A549 (cell line): ENCODE measurements at regions not wholly inside any gene's neighbourhood (a gene's known extent, or its start where the extent isn't known, plus 50 kb on each side); places are given as distances from the start of the nearest gene placed in this dataset.

Source experiments
- ATAC-seq, 2 experiments: fragments of 200-7000 bp in 1 of 2; fragments of >200 bp in 1 of 2; cut with Nextera tagmentation in 1 of 2; cut with Tn5 transposase in 1 of 2; 3 replicates each; pipeline versions ENCODE4 v1.8.0 to v1.9.1; 2018 to 2020; ENCODE audit warnings: mild to moderate bottlenecking in 1 of 2, moderate library complexity in 1 of 2
- CTCF ChIA-PET: fragments of 300-600 bp; sonication (Branson Sonifier 250); formaldehyde crosslinking; extraction: SDS; loops from one replicate; lab custom pipeline; 2021; ENCODE audit warnings: antibody characterized with exemption, inconsistent platforms; lab: Yijun Ruan, JAX
- POLR2A ChIA-PET: fragments of 350-600 bp; formaldehyde crosslinking; extraction: SDS; loops from one replicate; lab custom pipeline; 2021; ENCODE audit warnings: antibody characterized with exemption, inconsistent platforms; lab: Yijun Ruan, JAX
- DNase-seq, 2 experiments: peaks; one replicate each; pipeline versions ENCODE4 v3.0.0 to v3.0.0-alpha.2; 2011 to 2016; ENCODE audit warnings: low read depth in 1 of 2, low spot score in 1 of 2
- FAIRE-seq: peaks from 2 replicates; lab custom pipeline; 2011; peaks lifted over from hg19 to GRCh38; lab: Jason Lieb, UNC
- H3K27ac ChIP-seq, 2 experiments: fragments of >200 bp; sonication (Bioruptor Twin); formaldehyde crosslinking; 3 replicates each; pipeline ENCODE4 v1.5.1; 2016 to 2017
- H3K4me1 ChIP-seq: fragments of >200 bp; sonication (Bioruptor Twin); formaldehyde crosslinking; 3 replicates; pipeline ENCODE4 v1.6.1; 2016
- H3K4me2 ChIP-seq: fragments of >200 bp; sonication (Bioruptor Twin); formaldehyde crosslinking; 3 replicates; pipeline ENCODE4 v1.6.1; 2016
- H3K4me3 ChIP-seq: fragments of >200 bp; sonication (Bioruptor Twin); formaldehyde crosslinking; 3 replicates; pipeline ENCODE4 v1.5.1; 2016
- H3K9me3 ChIP-seq: fragments of >200 bp; sonication (Bioruptor Twin); formaldehyde crosslinking; 3 replicates; pipeline ENCODE4 v1.6.1; 2016
- CHD2 ChIP-seq: fragments of 150-350 bp; IDR thresholded peaks from 2 replicates; pipeline ENCODE4 v1.6.1; 2014; ENCODE audit warnings: low read length; ENCODE audit not compliant: partially characterized antibody
- EHMT2 ChIP-seq: fragments of 200-600 bp; sonication (generic); IDR thresholded peaks from 2 replicates; pipeline ENCODE4 v1.6.1; 2016; ENCODE audit warnings: antibody characterized with exemption, low read depth, mild to moderate bottlenecking, moderate library complexity
- HOXA7 ChIP-seq: fragments of 250-450 bp; sonication (Bioruptor Pico); IDR thresholded peaks from 2 replicates; pipeline ENCODE4 v1.5.0; 2020; ENCODE audit warnings: mild to moderate bottlenecking, moderate library complexity
- HOXB5 ChIP-seq: fragments of 250-450 bp; sonication (Bioruptor Pico); IDR thresholded peaks from 2 replicates; pipeline ENCODE4 v1.5.0; 2020; ENCODE audit warnings: mild to moderate bottlenecking, moderate library complexity
- MAFK ChIP-seq: fragments of 450-650 bp; IDR thresholded peaks from 2 replicates; pipeline ENCODE4 v1.6.1; 2014; ENCODE audit not compliant: partially characterized antibody
- MAZ ChIP-seq: fragments of 150-350 bp; IDR thresholded peaks from 2 replicates; pipeline ENCODE4 v1.6.1; 2014; ENCODE audit warnings: antibody characterized with exemption, low read depth, low read length, borderline replicate concordance
- NFE2L2 ChIP-seq: fragments of 150-350 bp; conservative IDR thresholded peaks from 2 replicates; pipeline ENCODE4 v1.6.1; 2014; ENCODE audit warnings: low read length
- POLR2A ChIP-seq: IDR thresholded peaks from 2 replicates; pipeline ENCODE4 v1.6.1; 2012; ENCODE audit warnings: mild to moderate bottlenecking, low read length
- RAD21 ChIP-seq, 2 experiments: fragments of >200 bp in 1 of 2; sonication (Bioruptor Twin) in 1 of 2; formaldehyde crosslinking in 1 of 2; IDR thresholded peaks in 1 of 2; conservative IDR thresholded peaks in 1 of 2; 2 replicates in 1 of 2; 3 replicates in 1 of 2; pipeline ENCODE4 v1.6.1; 2012 to 2018; ENCODE audit warnings: inconsistent platforms in 1 of 2
- RCOR1 ChIP-seq: fragments of 150-350 bp; IDR thresholded peaks from 2 replicates; pipeline ENCODE4 v1.6.1; 2014; ENCODE audit warnings: antibody characterized with exemption, low read length, low read depth
- RNF2 ChIP-seq: fragments of 200-600 bp; sonication (generic); IDR thresholded peaks from 2 replicates; pipeline ENCODE4 v1.6.1; 2016; ENCODE audit warnings: low read depth, mild to moderate bottlenecking, antibody characterized with exemption, moderate library complexity, borderline replicate concordance
- SMC3 ChIP-seq: fragments of >200 bp; sonication (Bioruptor Twin); formaldehyde crosslinking; IDR thresholded peaks from 3 replicates; pipeline ENCODE4 v1.6.1; 2018; ENCODE audit warnings: inconsistent platforms
- ZSCAN20 ChIP-seq: fragments of 250-450 bp; sonication (Bioruptor Pico); IDR thresholded peaks from 2 replicates; pipeline ENCODE4 v1.8.0; 2022; ENCODE audit warnings: mild to moderate bottlenecking, moderate library complexity
- WGBS: methylation state at CpG from one replicate; pipeline ENCODE4 v1.1.6; 2017; ENCODE audit errors: missing lambda C conversion rate; 5-methylcytosine and 5-hydroxymethylcytosine counted together
- TF ChIP-seq, protein P1 (sequence below): fragments of 150-350 bp; IDR thresholded peaks from 2 replicates; pipeline ENCODE4 v1.6.1; 2014; ENCODE audit warnings: low read depth, mild to moderate bottlenecking, low read length
- TF ChIP-seq, protein P2 (sequence below): fragments of >200 bp; sonication (Bioruptor Twin); formaldehyde crosslinking; IDR thresholded peaks from 2 replicates; pipeline ENCODE4 v1.6.1; 2016
- TF ChIP-seq, protein P3 (sequence below): fragments of 450-650 bp; IDR thresholded peaks from 2 replicates; pipeline ENCODE4 v1.6.1; 2014; ENCODE audit warnings: antibody characterized with exemption
- TF ChIP-seq, protein P4 (sequence below): fragments of >200 bp; sonication (Bioruptor Twin); formaldehyde crosslinking; IDR thresholded peaks from 3 replicates; pipeline ENCODE4 v1.5.1; 2016
- TF ChIP-seq, protein P5 (sequence below): fragments of 200-600 bp; sonication (generic); IDR thresholded peaks from 2 replicates; pipeline ENCODE4 v1.6.1; 2016; ENCODE audit warnings: antibody characterized with exemption, mild to moderate bottlenecking, moderate library complexity
- TF ChIP-seq, protein P6 (sequence below): fragments of 250-450 bp; sonication (Bioruptor Pico); IDR thresholded peaks from 2 replicates; pipeline ENCODE4 v1.5.0; 2020; ENCODE audit warnings: low read depth, mild to moderate bottlenecking, moderate library complexity
- TF ChIP-seq, protein P7 (sequence below): IDR thresholded peaks from 2 replicates; pipeline ENCODE4 v1.6.1; 2012; ENCODE audit warnings: low read depth, borderline replicate concordance

DNA sequence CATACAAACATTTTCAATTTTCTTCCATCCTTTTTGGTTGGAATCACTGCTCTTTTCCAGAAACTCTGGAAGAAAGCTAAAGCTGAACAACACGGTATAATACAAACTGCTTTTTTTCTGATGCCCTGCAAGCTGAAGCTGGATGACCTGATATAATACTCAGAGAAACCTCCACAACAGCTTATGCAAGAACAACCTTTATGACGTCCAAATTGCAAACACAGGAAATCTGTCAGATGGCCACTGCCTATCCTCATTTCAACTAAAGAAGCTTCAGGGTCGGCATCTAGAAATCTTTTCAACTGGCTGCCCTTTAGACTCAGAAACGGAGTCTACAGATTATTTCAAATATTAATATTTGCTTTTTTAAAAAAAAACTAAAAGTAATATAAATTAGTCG, 106.5 kb upstream of the PRDM9 start:
- WGBS, result 37% methylated on average over 5 of the region's 5 CpGs
- no peak for ATAC-seq
- POLR2A ChIA-PET, result no interaction called here
- H3K27ac ChIP-seq, result no peak overlapping the region
- H3K4me2 ChIP-seq, result no peak overlapping the region
- no peak for FAIRE-seq
- CTCF ChIA-PET, result no interaction called here
- DNase-seq, result no peak
- H3K4me1 ChIP-seq, result no peaks in the 10 kb centered on the region
- TF ChIP-seq POLR2A (no peak), MAZ (no peak), MAFK (no peak)
- TF ChIP-seq, protein P1, sequence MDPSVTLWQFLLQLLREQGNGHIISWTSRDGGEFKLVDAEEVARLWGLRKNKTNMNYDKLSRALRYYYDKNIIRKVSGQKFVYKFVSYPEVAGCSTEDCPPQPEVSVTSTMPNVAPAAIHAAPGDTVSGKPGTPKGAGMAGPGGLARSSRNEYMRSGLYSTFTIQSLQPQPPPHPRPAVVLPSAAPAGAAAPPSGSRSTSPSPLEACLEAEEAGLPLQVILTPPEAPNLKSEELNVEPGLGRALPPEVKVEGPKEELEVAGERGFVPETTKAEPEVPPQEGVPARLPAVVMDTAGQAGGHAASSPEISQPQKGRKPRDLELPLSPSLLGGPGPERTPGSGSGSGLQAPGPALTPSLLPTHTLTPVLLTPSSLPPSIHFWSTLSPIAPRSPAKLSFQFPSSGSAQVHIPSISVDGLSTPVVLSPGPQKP, result no peak
- TF ChIP-seq, protein P2, sequence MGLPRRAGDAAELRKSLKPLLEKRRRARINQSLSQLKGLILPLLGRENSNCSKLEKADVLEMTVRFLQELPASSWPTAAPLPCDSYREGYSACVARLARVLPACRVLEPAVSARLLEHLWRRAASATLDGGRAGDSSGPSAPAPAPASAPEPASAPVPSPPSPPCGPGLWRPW, result no peak
- TF ChIP-seq, protein P3, sequence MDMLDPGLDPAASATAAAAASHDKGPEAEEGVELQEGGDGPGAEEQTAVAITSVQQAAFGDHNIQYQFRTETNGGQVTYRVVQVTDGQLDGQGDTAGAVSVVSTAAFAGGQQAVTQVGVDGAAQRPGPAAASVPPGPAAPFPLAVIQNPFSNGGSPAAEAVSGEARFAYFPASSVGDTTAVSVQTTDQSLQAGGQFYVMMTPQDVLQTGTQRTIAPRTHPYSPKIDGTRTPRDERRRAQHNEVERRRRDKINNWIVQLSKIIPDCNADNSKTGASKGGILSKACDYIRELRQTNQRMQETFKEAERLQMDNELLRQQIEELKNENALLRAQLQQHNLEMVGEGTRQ, result no peak
- no peak overlapping the region for H3K4me3 ChIP-seq
- no peaks in the 10 kb centered on the region for H3K9me3 ChIP-seq

DNA sequence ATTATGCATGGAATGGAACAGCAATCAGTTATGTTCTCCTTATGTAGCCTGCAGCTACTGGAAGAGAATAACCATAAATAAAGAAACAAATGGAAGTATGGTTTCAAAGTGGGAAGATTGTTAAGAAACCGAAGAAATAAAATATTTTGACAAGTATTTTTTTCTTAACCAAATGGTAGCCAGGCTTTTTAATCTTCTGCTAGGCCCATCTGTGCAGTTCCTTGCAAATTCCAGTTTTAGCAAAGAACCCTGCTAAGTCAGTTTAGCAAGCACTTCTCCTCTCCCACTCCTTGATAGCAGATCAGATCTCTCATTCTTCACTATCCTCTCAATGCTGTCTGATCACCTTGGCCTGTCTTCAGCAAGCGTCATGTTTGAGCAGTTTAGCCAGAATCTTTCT, 111.1 kb upstream of the PRDM9 start:
- ATAC-seq (no peak), DNase-seq (no peak), FAIRE-seq (no peak)
- POLR2A ChIA-PET, result no interaction called here
- Histone ChIP-seq H3K4me3 (no peak overlapping the region), H3K4me2 (no peak overlapping the region), H3K4me1 (no peaks in the 10 kb centered on the region), H3K9me3 (no peaks in the 10 kb centered on the region; the same call in 2 of the 3 replicates), H3K27ac (no peak overlapping the region)
- TF ChIP-seq, protein P4, sequence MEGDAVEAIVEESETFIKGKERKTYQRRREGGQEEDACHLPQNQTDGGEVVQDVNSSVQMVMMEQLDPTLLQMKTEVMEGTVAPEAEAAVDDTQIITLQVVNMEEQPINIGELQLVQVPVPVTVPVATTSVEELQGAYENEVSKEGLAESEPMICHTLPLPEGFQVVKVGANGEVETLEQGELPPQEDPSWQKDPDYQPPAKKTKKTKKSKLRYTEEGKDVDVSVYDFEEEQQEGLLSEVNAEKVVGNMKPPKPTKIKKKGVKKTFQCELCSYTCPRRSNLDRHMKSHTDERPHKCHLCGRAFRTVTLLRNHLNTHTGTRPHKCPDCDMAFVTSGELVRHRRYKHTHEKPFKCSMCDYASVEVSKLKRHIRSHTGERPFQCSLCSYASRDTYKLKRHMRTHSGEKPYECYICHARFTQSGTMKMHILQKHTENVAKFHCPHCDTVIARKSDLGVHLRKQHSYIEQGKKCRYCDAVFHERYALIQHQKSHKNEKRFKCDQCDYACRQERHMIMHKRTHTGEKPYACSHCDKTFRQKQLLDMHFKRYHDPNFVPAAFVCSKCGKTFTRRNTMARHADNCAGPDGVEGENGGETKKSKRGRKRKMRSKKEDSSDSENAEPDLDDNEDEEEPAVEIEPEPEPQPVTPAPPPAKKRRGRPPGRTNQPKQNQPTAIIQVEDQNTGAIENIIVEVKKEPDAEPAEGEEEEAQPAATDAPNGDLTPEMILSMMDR, result no peak
- TF ChIP-seq NFE2L2 (no peak), RCOR1 (no peak)
- TF ChIP-seq, protein P5, sequence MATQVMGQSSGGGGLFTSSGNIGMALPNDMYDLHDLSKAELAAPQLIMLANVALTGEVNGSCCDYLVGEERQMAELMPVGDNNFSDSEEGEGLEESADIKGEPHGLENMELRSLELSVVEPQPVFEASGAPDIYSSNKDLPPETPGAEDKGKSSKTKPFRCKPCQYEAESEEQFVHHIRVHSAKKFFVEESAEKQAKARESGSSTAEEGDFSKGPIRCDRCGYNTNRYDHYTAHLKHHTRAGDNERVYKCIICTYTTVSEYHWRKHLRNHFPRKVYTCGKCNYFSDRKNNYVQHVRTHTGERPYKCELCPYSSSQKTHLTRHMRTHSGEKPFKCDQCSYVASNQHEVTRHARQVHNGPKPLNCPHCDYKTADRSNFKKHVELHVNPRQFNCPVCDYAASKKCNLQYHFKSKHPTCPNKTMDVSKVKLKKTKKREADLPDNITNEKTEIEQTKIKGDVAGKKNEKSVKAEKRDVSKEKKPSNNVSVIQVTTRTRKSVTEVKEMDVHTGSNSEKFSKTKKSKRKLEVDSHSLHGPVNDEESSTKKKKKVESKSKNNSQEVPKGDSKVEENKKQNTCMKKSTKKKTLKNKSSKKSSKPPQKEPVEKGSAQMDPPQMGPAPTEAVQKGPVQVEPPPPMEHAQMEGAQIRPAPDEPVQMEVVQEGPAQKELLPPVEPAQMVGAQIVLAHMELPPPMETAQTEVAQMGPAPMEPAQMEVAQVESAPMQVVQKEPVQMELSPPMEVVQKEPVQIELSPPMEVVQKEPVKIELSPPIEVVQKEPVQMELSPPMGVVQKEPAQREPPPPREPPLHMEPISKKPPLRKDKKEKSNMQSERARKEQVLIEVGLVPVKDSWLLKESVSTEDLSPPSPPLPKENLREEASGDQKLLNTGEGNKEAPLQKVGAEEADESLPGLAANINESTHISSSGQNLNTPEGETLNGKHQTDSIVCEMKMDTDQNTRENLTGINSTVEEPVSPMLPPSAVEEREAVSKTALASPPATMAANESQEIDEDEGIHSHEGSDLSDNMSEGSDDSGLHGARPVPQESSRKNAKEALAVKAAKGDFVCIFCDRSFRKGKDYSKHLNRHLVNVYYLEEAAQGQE, result no peak
- 25% methylated on average over 2 of the region's 2 CpGs for WGBS
- CTCF ChIA-PET, result no interaction called here

DNA sequence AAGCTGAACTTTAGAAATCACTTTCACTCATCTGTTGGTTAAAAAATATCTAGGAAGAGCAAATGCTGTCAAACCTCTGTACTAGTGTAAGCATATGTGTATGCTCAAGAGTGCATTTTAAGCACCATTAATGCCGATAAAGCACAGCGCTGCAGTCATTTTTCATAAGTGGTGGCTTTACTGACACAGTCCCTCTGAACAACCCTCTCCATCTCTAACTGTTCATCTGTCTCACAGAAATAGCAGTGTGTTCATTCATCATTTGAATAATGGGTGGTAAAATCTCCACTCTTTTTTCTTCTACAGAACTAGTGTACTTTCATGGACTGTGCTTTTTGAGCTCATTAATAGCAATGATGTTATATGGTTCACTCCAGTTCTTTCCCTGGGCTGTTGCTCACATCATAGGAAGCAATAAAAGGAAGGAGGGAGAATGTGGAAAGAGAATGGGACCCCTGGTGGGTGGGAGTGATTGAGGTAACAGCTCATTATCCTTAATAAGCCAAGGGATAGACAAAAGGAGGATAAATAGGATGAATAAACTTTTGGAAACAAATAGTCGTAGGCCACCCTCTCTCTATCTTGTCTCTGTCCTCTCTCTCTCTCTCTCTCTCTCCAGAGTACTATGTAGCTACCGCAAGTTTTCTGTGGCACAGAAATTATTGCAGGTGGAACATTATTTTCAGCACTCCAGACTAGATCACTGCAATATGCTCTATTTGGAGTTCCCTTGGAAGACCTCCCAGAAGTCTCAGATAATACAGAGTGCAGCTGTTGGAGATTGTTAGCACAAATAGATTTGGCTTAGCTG, 117.9 kb upstream of the PRDM9 start:
- DNase-seq, result no peak
- FAIRE-seq, result no peak

More for the DNA sequence above, 117.9 kb upstream of the PRDM9 start:
- POLR2A ChIA-PET, result no interaction called here
- TF ChIP-seq RNF2, result no peak
- no peak for TF ChIP-seq SMC3
- TF ChIP-seq, protein P6, sequence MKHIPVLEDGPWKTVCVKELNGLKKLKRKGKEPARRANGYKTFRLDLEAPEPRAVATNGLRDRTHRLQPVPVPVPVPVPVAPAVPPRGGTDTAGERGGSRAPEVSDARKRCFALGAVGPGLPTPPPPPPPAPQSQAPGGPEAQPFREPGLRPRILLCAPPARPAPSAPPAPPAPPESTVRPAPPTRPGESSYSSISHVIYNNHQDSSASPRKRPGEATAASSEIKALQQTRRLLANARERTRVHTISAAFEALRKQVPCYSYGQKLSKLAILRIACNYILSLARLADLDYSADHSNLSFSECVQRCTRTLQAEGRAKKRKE (CRISPR knock-in tag), result no peak
- no peak for TF ChIP-seq CHD2
- no peak for TF ChIP-seq HOXB5 (CRISPR knock-in tag)
- no peak for TF ChIP-seq EHMT2
- TF ChIP-seq, protein P7, sequence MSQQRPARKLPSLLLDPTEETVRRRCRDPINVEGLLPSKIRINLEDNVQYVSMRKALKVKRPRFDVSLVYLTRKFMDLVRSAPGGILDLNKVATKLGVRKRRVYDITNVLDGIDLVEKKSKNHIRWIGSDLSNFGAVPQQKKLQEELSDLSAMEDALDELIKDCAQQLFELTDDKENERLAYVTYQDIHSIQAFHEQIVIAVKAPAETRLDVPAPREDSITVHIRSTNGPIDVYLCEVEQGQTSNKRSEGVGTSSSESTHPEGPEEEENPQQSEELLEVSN, result no peak
- TF ChIP-seq RAD21 (conservative IDR thresholded peaks at IDR 0.05 in 1 of 2, IDR thresholded peaks at IDR 0.05 in 1 of 2), result no peak
- TF ChIP-seq HOXA7, result no peak
- no peak for TF ChIP-seq ZSCAN20
- Histone ChIP-seq H3K4me3 (no peak overlapping the region), H3K4me2 (no peak overlapping the region), H3K4me1 (no peaks in the 10 kb centered on the region), H3K9me3 (peaks cover 3% of the 10 kb centered on the region; the same call in 1 of the 3 replicates), H3K27ac (no peak overlapping the region)
- CTCF ChIA-PET, result interaction anchor here (0.7 kb wide), 1 partner anchor 38 kb away, joined by 3 read pairs; no protein-coding TSS in a partner anchor
- 62% methylated on average over 4 of the region's 4 CpGs for WGBS
- no peak for ATAC-seq
